Stimulated activated CD4-positive, alpha-beta T cell treated with anti-CD3 and anti-CD28 coated beads, Interleukin-2, amount 100 ng/mL, for 48 hours (primary cell): ENCODE measurements at regions not wholly inside any gene's neighbourhood (a gene's known extent, or its start where the extent isn't known, plus 50 kb on each side); places are given as distances from the start of the nearest gene placed in this dataset.
"Not testable (repeated sequence)": the region's sequence is repeated elsewhere in the genome, so short reads cannot be mapped to it uniquely, and the experiment has no call there.

Experiments used
- DNase-seq, 2 donors: peaks; one replicate each; pipeline ENCODE4 v3.0.0-alpha.2; 2020

- no peak for DNase-seq
These were observed 106.8 kb upstream of the CACHD1 start for GRCh38 chr1:64363111-64363510.

- DNase-seq, result no peak
These were observed 106.3 kb upstream of the CACHD1 start for GRCh38 chr1:64363616-64364015.

- no peak for DNase-seq
These were observed 103.1 kb upstream of the CACHD1 start for GRCh38 chr1:64366821-64367220.

- DNase-seq, result no peak
These were observed 101.6 kb upstream of the CACHD1 start for GRCh38 chr1:64368344-64368743.

GRCh38 chr1:64378826-64379225 lies 91.1 kb upstream of the CACHD1 start:
- DNase-seq, result no peak

- DNase-seq, result no peak
These were observed 82.3 kb upstream of the CACHD1 start for GRCh38 chr1:64387389-64388285.

GRCh38 chr1:64388336-64388735 lies 81.6 kb upstream of the CACHD1 start:
- no peak for DNase-seq

GRCh38 chr1:64392109-64392508 lies 77.8 kb upstream of the CACHD1 start:
- DNase-seq, result peak in 1 of 2 donors; percentile 1

GRCh38 chr1:64393790-64394189 lies 76.1 kb upstream of the CACHD1 start:
- DNase-seq, result no peak

- DNase-seq, result no peak
These were observed 73.1 kb upstream of the CACHD1 start for GRCh38 chr1:64396817-64397216.

GRCh38 chr1:64397541-64397940 lies 72.4 kb upstream of the CACHD1 start:
- DNase-seq, result no peak

GRCh38 chr1:64398936-64399335 lies 71.0 kb upstream of the CACHD1 start:
- DNase-seq, result no peak

GRCh38 chr1:64401285-64401684 lies 68.6 kb upstream of the CACHD1 start:
- no peak for DNase-seq

- DNase-seq, result no peak
These were observed 66.6 kb upstream of the CACHD1 start for GRCh38 chr1:64403331-64403730.

GRCh38 chr1:64404202-64404601 lies 65.7 kb upstream of the CACHD1 start:
- no peak for DNase-seq

GRCh38 chr1:64405833-64406232 lies 64.1 kb upstream of the CACHD1 start:
- DNase-seq, result no peak

- no peak for DNase-seq
These were observed 59.7 kb upstream of the CACHD1 start for GRCh38 chr1:64410217-64410616.

GRCh38 chr1:64414855-64415546 lies 54.9 kb upstream of the CACHD1 start:
- not testable (repeated sequence) for DNase-seq

GRCh38 chr1:64417803-64418202 lies 52.1 kb upstream of the CACHD1 start:
- DNase-seq, result no peak
